DMS114 treated with DMSO at 0.1 percent for 48 hours (cell line): ENCODE measurements at regions not wholly inside any gene's neighbourhood (a gene's known extent, or its start where the extent isn't known, plus 50 kb on each side); places are given as distances from the start of the nearest gene placed in this dataset.
"Not testable (repeated sequence)": the region's sequence is repeated elsewhere in the genome, so short reads cannot be mapped to it uniquely, and the experiment has no call there.

Experiments used
- DNase-seq: peaks from one replicate; lab custom pipeline; 2025; ENCODE audit not compliant: unreplicated experiment; lab: John Stamatoyannopoulos, UW

DNA sequence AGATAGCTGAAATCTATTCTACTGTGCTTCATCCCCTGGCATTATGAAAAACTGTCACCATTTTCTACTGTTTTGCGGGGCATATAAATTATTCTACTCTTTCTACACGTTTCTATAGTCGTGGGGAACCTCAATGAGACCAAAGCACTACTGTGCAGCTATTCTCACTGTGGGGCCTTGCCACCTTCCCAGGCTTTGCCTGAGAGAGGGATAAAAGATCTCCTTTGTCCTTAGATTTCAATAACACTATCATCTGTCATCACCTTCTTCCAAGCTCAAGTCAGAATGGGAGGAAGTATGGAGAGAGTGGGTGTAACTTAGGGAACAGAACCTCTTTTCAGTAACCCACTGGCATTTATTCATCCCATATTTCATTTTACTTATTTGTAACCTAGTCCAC lies 1462.1 kb upstream of the RAG2 start:
- DNase-seq: no peak

DNA sequence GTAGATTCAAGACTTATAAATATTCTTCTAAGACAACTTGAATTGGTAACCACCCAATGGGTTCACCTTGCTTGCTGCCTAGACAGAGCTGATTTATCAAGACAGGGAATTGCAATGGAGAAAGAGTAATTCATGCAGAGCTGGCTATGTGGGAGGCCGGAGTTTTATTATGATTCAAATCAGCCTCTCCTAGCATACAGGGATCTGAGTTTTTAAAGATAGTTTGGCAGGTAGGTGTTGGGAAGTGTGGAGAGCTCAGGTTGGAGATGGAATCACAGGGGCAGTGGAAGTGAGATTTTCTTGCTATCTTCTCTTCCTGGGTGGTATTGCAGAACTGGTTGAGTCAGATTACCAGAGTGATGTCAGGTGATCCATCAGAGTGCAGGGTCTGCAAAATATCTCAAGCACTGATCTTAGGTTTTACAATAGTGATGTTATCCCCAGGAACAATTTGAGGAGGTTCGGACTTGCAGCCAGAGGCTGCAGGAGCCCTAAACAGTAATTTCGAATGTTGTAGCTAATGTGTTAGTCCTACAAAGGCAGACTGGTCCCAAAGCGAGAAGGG lies 1448.6 kb upstream of the RAG2 start:
- DNase-seq: no peak

DNA sequence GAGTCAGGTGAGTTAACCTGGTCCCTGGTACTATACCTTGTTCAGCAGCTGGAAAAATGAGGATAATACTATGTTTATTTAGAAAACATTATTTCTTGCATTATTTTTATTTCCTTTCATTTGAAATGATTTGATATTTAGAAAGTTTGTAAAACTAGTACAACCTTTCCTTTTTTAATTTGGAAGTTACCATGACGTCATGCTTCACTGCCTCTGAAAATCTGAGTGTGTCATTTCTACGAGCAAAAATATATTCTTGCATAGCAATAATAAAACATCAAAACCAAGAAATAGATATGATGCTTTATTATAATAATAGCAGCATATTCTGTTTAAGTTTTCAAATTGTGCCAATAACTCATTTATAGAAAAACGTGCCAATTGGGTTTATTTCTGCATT lies 1445.0 kb upstream of the RAG2 start:
- DNase-seq: no peak

DNA sequence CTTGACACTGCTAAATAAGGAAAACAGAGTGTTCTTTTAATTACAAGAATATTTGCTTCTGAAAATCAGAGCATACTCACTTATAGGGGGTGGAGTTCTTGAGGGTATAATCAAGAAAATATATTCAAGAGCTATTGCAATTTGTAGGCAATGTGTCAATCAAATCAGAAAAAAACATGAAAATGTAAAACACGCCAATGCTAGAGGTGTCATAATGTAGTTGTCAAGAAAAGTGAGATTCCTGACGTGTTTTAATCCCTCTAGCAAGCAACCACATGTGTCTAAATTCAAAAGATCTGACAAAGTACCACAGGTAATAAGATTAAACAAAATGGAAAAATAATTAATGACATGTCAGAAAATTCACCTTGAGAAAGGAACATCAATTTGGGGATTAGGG lies 1440.7 kb upstream of the RAG2 start:
- no peak for DNase-seq

DNA sequence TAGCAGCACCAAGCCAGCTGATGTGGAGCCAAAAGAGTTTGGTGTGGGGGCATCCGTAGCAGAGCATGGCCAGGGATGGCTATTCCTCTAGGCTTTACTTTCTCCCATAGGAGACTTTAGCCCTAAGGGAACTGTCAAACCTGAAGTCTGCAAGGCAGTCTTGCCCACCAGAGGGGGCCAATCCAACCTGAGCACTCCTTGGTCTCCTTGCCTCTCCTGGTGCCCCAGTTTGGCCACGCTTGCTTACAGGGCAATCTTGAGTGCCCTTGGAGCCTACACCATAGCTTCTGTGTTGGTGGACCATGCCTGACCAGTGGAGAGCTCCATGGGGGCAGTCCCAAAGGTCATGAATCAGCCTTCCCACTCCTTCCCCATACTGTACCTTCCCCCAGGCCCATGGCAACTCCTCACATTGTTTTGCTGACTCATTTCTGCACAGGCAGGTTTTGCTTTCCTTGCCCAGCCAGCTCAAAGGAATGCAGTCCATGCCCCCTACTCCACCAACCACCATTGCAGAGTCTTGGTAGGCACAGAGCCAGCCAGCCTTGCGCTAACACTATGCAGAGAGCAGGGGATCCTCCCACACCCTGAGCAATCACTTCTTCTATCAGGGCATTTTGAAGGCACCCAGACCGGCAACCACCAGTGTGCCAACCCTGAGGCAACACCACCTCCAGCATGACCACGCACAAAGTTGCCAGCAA lies 1421.2 kb upstream of the RAG2 start:
- no peak for DNase-seq

DNA sequence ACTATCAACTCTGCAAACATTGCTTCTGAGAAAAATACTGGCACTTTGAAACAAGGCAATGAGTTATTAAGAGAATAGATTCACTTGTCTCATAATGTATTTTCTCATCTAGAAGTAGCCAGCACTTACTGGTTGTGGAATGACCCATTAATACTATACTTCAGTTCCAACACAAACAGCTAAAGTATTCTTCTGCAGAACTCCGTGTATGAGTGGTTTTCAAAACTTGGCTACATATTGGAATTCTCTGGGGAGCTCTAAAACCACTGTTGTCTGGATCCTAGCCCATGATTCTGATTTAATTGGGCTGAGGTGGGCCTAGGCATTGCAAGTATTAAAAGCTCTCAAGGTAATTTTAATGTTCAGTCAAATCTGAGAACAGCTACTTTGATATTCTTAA lies 1416.4 kb upstream of the RAG2 start:
- no peak for DNase-seq

DNA sequence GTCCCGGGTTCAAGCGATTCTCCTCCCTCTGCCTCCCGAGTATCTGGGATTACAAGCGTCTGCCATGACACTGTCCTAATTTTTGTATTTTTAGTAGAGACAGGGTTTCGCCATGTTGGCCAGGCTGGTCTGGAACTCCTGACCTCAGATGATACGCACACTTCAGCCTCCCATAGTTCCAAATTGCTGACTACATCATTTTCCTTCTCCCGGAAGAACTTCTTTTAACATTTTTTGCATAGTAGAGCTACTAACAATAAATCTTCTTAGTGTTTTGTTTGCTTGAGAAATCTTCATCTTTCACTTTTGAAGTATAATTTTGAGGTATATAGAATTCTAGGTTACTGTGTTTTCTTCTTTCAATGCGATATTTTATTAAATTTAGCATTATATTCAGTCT lies 1415.1 kb upstream of the RAG2 start:
- no peak for DNase-seq

DNA sequence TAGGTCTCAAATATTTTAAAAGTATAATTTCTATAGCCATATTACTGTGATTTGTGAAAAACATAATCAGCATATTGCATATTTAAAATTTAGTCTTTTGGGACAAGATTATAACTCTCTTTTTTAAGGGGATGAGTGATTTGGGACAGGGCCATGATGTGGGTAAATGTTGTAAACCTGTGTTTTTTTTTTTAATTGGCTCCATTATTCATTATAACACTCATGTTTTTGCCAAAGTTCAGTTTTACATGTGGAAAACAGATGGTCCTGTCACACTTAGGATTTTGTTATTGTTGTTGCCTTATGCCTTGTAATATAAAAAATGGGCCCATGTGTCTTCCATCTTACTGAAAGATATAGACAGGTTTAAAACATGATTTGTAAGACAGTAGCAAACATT lies 1413.5 kb upstream of the RAG2 start:
- DNase-seq: no peak

DNA sequence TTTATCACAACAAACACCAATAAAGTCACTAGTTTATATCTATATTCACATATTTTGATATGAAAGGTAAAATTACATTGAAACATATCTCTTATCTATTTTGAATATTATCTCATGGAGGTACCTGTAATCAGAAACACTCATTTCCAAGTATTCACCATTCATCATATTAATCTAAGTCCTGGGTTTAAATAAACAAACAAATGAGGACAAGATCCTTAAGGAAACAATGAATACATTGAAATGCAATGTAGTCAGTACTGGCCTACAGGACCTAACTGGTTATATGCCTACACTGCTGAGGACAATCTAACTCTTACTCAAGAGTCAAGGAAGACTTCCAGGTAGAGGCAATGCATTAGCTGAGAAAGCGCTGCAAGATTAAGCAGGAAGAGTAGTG lies 1411.9 kb upstream of the RAG2 start:
- DNase-seq: no peak

DNA sequence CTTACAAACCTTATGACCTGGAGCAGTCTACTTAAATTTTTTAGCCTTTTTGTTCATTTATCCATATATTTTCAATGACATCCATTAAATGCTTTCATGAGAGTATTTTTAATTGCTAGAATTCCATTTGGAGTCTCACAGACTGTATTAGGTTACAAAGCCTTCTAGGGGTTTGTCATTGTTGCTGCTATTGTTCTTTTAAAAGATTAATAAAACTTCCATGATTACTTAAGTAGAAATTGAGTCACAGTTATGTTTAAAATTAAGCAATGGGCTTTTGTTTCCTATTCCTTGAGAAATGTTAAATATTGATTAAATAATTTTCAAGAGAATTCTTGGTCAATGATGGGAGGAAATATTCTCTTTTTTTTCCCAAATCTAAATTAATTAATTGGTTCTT lies 1408.4 kb upstream of the RAG2 start:
- no peak for DNase-seq

DNA sequence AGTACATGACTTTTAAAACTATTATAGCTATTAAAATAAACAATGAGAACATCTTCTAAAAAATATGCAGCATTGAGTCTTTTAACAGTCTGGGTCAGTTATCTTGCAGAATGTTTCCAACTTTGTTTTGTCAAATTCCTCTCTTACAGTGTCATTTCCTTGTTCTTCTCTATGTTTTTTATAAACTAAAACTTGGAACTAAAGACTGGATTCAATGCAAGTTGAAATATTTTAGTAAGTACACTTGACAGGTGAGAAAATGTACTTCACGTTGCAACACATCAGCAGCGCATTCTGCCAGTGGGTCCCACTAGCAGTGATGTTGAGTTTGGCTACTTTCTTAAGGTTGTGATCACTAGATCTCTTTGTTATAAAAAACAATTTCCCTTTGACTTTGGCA lies 1407.6 kb upstream of the RAG2 start:
- no peak for DNase-seq

DNA sequence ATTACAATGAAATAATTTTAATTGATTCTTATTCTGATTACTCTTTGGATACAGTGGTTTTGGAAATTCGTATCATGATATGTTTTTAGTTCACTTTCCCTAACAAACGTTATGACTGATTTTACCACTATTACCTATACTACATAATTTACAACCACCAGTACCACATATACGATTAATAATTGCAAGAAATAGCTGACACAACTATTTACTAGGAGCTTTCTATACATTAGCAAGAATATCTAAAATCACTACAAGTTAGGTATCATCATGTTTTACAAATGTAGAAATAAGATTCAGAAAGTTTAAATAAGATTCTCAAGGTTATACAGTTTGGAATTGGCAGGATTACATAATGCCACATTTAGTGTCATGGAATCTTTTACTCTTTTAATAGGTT lies 1401.1 kb upstream of the RAG2 start:
- no peak for DNase-seq

DNA sequence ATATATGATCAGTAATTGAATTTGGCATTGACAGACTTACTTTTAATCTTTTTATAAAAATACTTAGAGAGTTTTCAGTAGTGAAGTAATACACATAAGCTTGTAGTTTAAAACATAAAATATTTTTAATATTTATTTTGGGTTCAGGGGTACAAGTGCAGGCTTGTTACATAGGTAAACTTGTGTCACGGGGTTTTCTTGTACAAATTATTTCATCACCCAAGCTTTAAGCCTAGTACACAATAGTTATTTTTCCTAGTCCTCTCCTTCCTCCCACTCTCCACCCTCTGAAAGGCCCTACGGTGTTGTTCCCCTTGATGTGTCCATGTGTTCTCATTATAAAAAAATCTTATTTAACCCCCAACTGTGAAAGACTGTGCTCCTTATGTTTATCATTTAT lies 1397.8 kb upstream of the RAG2 start:
- DNase-seq: no peak

DNA sequence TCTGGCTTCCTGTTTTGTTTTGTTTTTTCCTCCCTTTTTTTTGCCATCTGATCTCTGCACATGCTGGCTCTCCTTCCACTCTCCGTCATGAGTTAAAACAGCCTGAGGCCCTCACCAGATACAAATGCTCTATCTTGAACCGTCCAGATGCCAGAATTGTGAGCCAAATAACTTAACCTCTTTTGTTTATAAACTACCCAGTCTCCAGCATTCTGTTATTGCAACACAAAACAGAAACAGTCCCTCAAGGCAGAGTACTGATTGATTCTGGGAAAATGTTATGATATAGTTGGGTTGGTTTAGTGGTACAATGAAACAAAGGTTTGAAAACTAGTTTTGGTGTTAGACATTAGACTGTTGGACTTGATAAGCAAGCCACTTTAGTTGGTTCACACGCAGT lies 1390.0 kb upstream of the RAG2 start:
- no peak for DNase-seq

DNA sequence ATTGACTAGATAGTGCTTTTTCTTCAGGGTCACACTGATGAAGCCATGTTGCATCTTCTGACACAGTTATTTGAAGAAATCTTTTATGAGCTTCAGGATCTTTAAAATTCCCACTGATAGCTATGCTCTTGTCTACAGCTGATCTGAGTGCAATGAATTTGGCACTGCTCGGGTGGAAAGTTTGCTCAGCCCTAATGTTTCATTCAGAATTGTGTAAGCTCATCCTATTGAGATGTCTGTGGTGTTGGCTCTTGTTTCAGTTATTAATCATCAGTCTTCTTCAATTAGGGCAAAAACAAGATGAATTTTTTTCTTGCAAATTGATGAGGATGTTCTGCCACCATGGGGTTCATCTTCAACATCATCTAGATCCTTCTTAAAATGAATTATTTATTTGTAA lies 1387.0 kb upstream of the RAG2 start:
- no peak for DNase-seq

DNA sequence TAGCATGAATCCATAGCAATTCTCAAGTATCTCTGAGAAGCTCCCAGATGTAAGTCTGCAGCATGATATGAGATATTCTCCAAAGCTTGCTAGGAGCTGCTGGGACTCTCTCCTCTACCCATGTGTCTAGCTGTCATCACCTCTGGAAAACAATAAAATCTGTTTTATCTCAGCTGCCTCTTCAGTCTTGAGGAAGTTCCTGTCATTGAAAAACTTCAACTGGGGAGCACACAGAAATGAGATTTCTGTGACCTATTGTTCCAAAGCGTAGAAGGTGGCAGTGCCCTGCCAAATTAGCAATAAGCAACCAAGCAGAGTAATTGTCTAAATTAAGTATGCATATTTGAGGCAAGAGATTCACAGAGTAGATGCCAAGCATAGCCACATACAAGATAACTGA lies 1380.6 kb upstream of the RAG2 start:
- DNase-seq: no peak

DNA sequence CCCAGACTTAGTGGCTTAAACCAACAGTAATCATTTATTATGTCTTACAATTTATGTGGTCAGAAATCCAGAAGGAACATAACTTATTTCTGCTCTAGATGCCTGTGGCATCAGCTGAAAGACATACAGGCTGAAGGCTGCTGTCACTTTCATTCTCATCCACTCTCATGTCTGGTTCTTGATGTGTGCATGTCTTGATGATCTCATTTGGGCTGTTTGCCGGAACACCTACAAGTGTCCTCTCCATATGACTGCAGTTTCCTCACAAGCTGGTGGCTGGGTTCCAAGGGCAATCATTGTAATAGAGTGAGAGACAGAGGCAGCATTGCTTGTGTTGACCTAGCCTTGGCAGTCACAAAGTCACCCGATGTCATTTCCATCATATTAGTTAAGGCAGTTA lies 1375.9 kb upstream of the RAG2 start:
- no peak for DNase-seq

DNA sequence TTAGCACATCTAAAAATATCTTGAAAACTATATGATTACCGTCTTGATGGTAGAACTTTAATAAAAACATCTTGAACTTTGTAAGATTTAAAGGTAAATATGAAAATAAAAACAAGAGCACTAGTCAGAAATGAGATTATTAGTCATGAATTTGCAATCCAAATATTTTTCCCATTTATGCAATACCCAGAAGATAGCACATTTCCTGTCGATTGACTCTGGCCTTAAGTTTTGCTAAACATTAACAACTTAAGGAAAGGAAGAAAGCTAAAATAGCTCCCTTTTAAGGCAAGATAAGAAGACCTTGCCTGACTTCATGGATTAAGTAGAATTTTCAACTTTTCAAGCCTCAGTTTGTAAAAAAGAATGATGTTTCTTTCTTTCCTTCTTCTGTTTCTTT lies 1374.7 kb upstream of the RAG2 start:
- DNase-seq: no peak

DNA sequence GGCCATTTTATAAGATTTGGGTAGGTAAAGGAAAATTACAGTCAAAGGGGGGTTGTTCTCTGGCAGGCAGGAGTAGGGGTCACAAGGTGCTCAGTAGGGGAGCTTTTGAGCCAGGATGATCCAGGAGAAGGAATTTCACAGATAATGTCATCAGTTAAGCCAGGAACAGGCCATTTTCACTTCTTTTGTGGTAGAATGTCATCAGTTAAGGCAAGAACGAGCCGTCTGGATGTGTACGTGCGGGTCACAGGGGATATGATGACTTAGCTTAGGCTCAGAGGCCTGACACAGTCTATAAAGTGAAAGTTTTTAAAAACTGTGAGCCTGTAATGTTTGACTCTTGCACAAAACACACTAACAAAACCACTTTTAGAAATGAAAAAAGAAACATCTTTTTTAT lies 1371.3 kb upstream of the RAG2 start:
- not testable (repeated sequence) for DNase-seq

DNA sequence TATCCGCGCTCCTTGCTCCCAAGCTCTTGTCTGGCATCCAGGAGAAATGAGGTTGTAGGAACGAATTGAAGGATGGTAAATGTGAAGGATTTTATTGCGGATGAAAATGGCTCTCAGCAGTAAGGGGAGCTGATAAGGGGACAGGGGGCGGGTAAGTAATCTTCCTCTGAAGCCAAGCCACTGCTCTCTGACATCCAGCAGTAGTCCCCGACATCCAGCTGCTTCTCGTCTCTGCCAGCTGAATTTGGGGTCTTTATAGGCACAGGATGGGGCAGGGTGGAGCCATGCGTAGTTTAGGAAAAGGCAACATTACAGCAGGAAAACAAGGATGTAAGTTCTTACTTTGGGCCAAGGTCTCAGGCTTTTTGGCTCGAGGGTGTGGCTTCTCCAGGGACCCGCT lies 1370.1 kb upstream of the RAG2 start:
- no peak for DNase-seq

DNA sequence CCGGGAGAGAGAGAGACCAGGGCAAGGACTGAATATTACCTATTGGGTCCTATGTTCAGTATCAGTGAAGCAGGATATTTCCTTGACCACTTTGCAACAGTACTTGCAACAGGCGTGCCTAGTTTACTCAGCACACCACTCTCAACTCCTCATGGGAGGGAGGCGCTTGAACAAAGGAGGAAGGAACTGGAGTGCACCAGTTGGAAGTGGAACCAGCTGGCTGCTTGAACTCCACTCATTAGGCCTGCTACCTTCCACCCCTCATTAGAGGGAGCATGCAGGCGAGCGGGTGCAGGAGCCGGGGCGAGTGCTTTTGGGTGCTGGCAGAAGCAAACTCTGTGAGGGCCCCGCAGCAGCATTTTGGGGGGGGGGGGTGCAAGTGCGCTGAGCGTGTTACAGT lies 1369.6 kb upstream of the RAG2 start:
- DNase-seq: no peak

DNA sequence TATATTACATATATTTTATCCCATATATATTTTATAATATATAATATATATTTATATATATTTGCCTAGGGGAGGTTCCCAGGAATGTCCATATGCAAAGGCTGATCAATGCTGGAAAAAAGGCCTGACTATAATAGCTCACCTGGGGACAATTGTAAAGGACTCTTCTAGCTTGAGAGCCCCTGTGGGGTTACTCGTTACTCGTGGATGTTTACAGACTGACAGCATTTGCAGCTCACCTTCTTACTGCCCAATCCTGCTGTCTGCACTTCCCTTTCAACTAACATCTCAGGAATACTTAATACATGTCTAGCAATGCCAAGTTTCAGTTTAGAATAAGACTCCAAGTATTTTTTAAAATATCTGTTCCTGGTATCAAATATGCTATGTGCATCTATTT lies 1365.4 kb upstream of the RAG2 start:
- DNase-seq: no peak

DNA sequence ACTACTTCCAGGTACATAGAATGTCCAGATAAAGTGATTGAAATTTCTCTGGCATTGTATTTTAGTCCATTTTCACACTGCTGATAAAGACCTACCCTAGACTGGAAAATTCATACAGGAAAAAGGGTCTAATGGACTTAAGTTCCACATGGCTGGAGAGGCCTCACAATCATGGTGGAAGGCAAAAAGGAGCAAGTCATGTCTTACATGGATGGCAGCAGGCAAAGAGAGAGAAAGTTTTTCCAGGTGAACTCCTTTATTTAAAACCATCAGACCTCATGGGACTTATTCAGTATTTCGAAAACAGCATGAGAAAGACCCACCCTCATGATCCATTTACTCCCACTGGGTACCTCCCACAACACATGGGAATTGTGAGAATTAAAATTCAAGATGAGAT lies 1359.7 kb upstream of the RAG2 start:
- no peak for DNase-seq
